Activated CD4-positive, alpha-beta T cell treated with anti-CD3 and anti-CD28 coated beads, Interleukin-2, amount 10 ng/mL, durations not matched to agents 7 days and 5 days (primary cell): ENCODE measurements at regions not wholly inside any gene's neighbourhood (a gene's known extent, or its start where the extent isn't known, plus 50 kb on each side); places are given as distances from the start of the nearest gene placed in this dataset.
"Not testable (repeated sequence)": the region's sequence is repeated elsewhere in the genome, so short reads cannot be mapped to it uniquely, and the experiment has no call there.

ENCODE experiments used
- CTCF ChIA-PET: fragments of 350-600 bp; sonication (Branson Sonifier 250); formaldehyde crosslinking; loops from one replicate; lab custom pipeline; 2021; ENCODE audit warnings: antibody characterized with exemption; lab: Charles Lee
- POLR2A ChIA-PET: fragments of 350-600 bp; sonication (Branson Sonifier 250); formaldehyde crosslinking; loops from one replicate; lab custom pipeline; 2021; ENCODE audit warnings: antibody characterized with exemption; lab: Charles Lee
- DNase-seq: peaks from one replicate; pipeline ENCODE4 v3.0.0-alpha.2; 2020
- H3K27ac Mint-ChIP-seq: one replicate; pipeline ENCODE4 v1.8.0; 2021; ENCODE audit warnings: mild to moderate bottlenecking, moderate library complexity, mixed read lengths
- H3K27me3 Mint-ChIP-seq: one replicate; pipeline ENCODE4 v1.8.0; 2021; ENCODE audit warnings: mixed read lengths
- H3K36me3 Mint-ChIP-seq: one replicate; pipeline ENCODE4 v1.8.0; 2021; ENCODE audit warnings: low read depth, mixed read lengths
- H3K4me1 Mint-ChIP-seq: one replicate; pipeline ENCODE4 v1.8.0; 2021; ENCODE audit warnings: mixed read lengths
- H3K4me3 Mint-ChIP-seq: one replicate; pipeline ENCODE4 v1.8.0; 2021; ENCODE audit warnings: mild to moderate bottlenecking, moderate library complexity, mixed read lengths
- H3K9me3 Mint-ChIP-seq: one replicate; pipeline ENCODE4 v1.8.0; 2021; ENCODE audit warnings: mixed read lengths

DNA sequence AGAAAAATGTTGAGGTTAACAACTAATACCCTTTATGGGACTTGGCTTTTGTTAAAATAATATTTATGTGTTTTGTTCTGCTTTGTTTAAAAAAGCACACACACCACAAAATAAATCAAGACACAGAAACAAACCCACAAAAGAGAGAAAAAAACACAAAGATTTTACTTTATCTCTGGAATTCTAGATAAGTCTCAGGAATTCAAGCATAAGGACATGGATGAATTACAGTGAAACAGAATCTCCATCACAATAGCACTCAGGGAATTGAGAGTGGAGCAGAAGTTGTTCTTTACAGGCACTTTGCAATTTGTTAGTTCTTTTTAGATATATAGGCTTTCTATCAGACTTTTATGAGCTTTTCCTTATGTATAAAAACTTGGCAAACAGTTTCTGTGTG lies 360.9 kb upstream of the ZC3H15 start:
- no peaks in the 10 kb centered on the region for H3K36me3 Mint-ChIP-seq
- no peak for DNase-seq
- CTCF ChIA-PET, result interaction anchor here (1.0 kb wide), 1 partner anchor 10 kb away, joined by 3 read pairs; no protein-coding TSS in a partner anchor
- POLR2A ChIA-PET, result no interaction called here
- no peaks in the 10 kb centered on the region for H3K9me3 Mint-ChIP-seq
- H3K27ac Mint-ChIP-seq, result no peak overlapping the region
- H3K27me3 Mint-ChIP-seq, result no peaks in the 10 kb centered on the region
- no peaks in the 10 kb centered on the region for H3K4me1 Mint-ChIP-seq
- H3K4me3 Mint-ChIP-seq, result no peak overlapping the region

DNA sequence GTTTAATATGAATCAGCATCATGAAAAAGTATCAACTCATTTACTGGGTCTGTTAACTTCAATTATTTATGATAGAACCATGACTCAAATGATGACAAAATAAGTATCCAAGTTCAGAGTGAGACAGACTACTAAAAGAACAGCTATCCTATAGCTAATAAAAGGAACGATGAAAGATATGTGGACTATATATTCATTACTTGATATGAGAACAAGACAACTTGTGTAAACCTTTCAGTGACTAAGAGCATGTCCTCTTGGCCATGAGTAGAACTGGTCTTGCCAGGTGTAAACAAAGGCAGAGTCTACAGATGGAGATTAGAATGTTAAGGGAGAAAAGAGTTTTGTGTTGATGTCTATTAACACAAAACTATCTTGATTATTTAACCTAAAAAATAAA lies 360.4 kb upstream of the ZC3H15 start:
- ChIA-PET CTCF (no interaction called here), POLR2A (no interaction called here)
- Mint-ChIP-seq H3K9me3 (no peaks in the 10 kb centered on the region), H3K27me3 (no peaks in the 10 kb centered on the region), H3K27ac (no peak overlapping the region), H3K4me1 (no peaks in the 10 kb centered on the region), H3K4me3 (no peak overlapping the region), H3K36me3 (no peaks in the 10 kb centered on the region)
- DNase-seq, result no peak

DNA sequence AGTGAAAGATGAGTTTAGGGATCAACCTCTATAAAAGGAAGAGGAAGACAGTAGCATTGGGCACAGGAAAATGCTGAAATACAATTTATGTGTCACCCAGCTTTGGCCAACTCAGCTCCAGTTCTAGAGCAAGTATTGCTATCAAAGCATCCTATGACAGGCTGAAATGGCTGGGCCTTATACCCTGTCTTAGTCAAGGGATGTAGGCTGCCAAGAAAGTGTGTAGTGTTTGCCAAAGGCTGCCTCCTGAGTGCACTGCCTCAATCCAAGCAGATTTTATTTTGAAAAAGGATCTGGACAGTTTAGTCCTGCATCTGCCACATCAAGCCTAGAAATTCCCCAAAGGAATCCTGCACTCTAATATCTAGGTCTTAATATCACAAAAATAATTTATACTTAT lies 359.9 kb upstream of the ZC3H15 start:
- CTCF ChIA-PET, result no interaction called here
- Mint-ChIP-seq H3K4me3 (no peak overlapping the region), H3K27me3 (no peaks in the 10 kb centered on the region), H3K9me3 (no peaks in the 10 kb centered on the region), H3K27ac (no peak overlapping the region), H3K36me3 (no peaks in the 10 kb centered on the region), H3K4me1 (no peaks in the 10 kb centered on the region)
- no peak for DNase-seq
- POLR2A ChIA-PET, result no interaction called here

DNA sequence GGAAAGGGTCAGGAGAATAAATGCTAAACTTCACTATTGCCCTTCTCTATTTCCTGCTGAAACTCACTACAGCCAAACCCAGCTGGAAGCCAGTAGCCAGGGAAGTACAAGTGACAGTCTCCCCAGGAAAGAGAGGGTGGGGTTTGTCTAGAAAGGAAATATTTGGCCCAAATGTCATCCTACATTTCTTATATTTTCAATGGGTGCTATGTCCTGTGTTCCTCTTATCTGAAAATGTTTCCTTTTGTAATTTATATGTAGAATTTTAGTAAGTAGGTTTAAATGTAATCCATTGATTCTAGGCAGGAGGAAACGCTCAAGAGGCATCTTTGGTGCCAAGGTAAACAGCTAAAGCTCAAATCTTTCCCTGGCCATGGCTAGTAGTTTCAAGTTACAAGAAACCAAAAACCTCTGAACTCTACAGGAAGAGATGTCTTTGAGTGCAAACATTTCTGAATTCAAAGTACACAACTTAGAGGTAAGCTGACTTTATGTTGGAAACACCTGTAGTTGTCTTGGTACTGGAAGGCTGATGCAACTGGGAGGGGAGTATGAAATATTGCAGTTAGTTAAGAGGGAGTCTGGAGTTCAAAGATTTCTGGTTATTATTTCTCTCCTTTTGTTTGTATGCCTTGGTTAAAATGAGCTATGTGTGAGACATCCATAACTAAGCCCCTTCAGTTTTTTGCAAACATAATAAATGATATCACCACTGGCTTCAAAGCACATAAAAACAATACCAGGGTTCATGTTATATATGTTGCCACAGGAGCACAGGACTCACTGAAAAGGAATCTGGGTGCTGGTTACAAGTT lies 356.1 kb upstream of the ZC3H15 start:
- Mint-ChIP-seq H3K27ac (no peak overlapping the region), H3K4me1 (no peaks in the 10 kb centered on the region), H3K36me3 (no peaks in the 10 kb centered on the region), H3K27me3 (no peaks in the 10 kb centered on the region), H3K4me3 (no peak overlapping the region), H3K9me3 (no peaks in the 10 kb centered on the region)
- no peak for DNase-seq
- CTCF ChIA-PET, result interaction anchor here (0.5 kb wide), 1 partner anchor 462 kb away, joined by 3 read pairs; no protein-coding TSS in a partner anchor
- POLR2A ChIA-PET, result no interaction called here

DNA sequence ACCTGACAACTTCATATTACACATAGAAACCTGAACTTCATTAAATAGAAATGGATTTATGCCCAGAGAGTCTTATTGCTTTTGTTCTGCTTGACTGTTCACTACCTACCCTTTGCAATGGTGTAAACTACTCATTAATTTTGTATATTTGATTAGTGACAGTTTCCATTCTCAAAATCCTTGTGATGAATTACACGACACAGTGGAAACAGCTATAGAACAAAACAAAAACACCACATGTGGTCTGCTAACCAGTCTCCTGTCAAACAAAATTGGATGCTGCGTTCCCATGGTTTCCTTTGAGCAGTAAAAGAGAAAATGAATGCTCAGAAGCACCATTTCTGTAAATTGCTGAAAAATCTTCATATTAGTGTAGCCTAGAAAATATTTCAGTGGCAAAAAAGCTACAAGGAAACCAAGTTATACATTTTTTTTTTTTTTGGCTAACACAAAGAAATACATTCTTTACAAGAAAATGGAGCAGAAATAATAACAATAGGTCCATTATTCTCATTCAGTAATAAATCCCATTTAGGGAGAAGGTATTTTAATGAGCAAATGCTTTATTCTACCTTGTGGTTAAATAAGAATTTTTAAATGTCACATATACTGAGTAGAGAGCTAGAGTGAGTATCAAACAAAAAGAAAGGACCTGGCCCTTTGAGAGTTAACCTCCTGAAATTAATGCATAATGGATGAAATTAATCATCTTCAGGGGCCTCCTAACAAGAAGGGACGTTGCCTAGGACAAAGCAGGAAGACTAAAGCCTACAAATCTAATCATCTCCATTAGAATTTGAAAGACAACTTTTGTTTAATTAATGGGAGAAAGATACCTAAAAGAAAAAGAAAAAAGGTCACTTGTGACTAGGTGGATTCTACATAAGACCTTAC lies 355.1 kb upstream of the ZC3H15 start:
- CTCF ChIA-PET, result interaction anchor here (0.5 kb wide), 1 partner anchor 463 kb away, joined by 3 read pairs; no protein-coding TSS in a partner anchor

DNA sequence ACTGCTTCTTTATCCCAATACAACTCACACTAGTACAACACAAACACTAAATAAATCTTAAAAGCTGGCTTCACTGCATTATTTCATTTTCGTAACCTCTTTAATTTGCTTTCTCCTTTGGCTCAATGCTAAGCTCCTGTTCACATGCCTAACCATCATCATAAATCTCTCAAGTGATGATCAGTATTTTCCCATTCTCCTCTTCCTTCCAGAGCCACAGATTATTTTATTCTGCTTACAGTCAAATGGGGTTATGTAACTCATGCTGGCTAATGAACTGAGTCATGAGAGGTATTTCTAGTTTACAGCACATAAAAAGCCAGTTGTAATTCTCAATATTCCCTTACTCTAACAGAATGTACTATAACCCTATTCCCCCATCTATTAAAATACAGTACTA lies 350.4 kb upstream of the ZC3H15 start:
- no peak for DNase-seq
- H3K27me3 Mint-ChIP-seq, result no peaks in the 10 kb centered on the region
- H3K4me1 Mint-ChIP-seq, result no peaks in the 10 kb centered on the region
- no peaks in the 10 kb centered on the region for H3K36me3 Mint-ChIP-seq
- H3K4me3 Mint-ChIP-seq, result no peak overlapping the region
- H3K9me3 Mint-ChIP-seq, result no peaks in the 10 kb centered on the region
- ChIA-PET POLR2A (no interaction called here), CTCF (interaction anchor here (0.7 kb wide), 1 partner anchor 11 kb away, joined by 3 read pairs; no protein-coding TSS in a partner anchor)
- H3K27ac Mint-ChIP-seq, result no peak overlapping the region

More for the DNA sequence above, 355.1 kb upstream of the ZC3H15 start:
- POLR2A ChIA-PET, result no interaction called here
- Mint-ChIP-seq H3K4me1 (no peaks in the 10 kb centered on the region), H3K27me3 (no peaks in the 10 kb centered on the region), H3K9me3 (no peaks in the 10 kb centered on the region), H3K36me3 (no peaks in the 10 kb centered on the region), H3K4me3 (no peak overlapping the region), H3K27ac (no peak overlapping the region)
- DNase-seq, result no peak

DNA sequence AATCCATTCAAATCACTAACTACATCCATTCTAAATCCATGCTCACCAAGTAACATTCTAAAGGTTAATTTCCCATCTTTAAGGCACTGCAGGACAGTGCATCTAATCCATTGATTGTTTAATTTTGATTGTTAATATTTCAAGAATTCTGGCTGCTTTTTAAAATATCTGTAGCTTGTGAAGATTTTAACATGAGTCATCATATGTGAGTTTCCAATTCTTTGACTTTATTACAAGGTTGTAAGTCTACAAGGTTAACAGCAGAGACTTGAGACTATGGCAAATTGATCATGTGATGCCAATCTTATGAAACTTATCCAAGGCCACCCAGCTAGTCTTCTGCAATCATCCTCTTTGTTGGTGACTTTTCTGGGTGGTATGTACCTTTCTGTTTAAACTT lies 349.2 kb upstream of the ZC3H15 start:
- no peak for DNase-seq
- Mint-ChIP-seq H3K9me3 (no peaks in the 10 kb centered on the region), H3K27me3 (no peaks in the 10 kb centered on the region), H3K36me3 (no peaks in the 10 kb centered on the region), H3K4me1 (no peaks in the 10 kb centered on the region), H3K4me3 (no peak overlapping the region), H3K27ac (no peak overlapping the region)
- ChIA-PET POLR2A (no interaction called here), CTCF (no interaction called here)

DNA sequence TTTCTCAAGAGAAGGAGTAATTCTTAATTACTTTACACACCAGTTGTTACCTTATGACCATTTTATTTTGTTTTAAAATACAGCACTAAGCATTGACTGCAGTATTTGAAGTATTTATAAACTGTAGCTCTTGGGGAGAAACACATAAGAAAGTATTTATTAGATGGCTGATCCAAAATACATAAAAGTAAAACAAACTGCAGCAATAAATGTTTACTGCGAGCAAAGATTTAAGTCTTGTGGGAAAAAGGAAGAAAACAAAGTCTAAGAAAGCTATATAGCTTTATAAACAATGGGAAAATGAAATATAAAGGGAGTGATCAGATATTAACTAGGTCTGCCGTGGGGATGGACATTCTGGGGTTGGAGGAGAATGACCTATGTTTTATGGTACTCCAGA lies 347.2 kb upstream of the ZC3H15 start:
- no peaks in the 10 kb centered on the region for H3K9me3 Mint-ChIP-seq
- no peak overlapping the region for H3K4me3 Mint-ChIP-seq
- ChIA-PET CTCF (no interaction called here), POLR2A (no interaction called here)
- H3K4me1 Mint-ChIP-seq, result no peaks in the 10 kb centered on the region
- H3K27me3 Mint-ChIP-seq, result no peaks in the 10 kb centered on the region
- no peak for DNase-seq
- no peak overlapping the region for H3K27ac Mint-ChIP-seq
- no peaks in the 10 kb centered on the region for H3K36me3 Mint-ChIP-seq

DNA sequence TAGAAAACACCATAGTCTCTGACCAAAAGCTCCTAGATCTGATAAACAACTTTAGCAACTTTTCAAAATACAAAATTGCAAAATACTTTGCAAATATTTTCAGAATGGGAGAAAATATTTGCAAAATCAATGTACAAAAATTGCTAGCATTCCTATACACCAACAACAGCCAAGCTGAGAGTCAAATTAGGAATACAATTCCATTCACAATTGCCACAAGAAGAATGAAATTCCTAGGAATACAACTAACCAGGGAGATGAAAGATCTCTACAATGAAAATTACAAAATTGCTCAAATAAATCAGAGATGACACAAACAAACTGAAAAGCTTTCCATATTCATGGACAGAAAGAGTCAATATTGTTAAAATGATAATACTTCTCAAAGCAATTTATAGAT lies 327.0 kb upstream of the ZC3H15 start:
- Mint-ChIP-seq H3K9me3 (peaks cover 8% of the 10 kb centered on the region), H3K36me3 (no peaks in the 10 kb centered on the region), H3K27ac (no peak overlapping the region), H3K4me1 (no peaks in the 10 kb centered on the region), H3K27me3 (no peaks in the 10 kb centered on the region), H3K4me3 (no peak overlapping the region)
- POLR2A ChIA-PET, result no interaction called here
- DNase-seq, result no peak
- CTCF ChIA-PET, result no interaction called here

DNA sequence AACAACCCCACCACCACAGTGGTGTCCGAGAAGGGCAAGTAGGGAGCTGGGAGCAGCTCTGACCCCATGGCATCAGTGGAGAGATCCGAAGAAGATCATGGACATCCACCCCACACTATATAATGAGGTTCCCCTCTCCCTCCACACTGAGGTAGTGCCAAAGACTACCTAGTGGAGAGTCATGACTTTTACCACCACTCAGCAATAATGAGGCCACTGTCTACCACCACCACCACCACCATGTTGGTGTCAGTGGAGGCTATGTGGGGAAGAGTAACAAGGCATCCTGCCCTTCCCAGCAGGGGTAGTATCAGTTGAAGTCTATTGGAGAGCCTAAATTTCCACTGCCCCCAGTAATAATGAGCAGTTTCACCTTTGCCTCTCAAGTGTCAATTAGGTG lies 321.7 kb upstream of the ZC3H15 start:
- Mint-ChIP-seq H3K9me3 (peaks cover 10% of the 10 kb centered on the region), H3K4me3 (no peak overlapping the region), H3K27me3 (no peaks in the 10 kb centered on the region), H3K4me1 (no peaks in the 10 kb centered on the region), H3K36me3 (no peaks in the 10 kb centered on the region), H3K27ac (no peak overlapping the region)
- POLR2A ChIA-PET, result no interaction called here
- no peak for DNase-seq
- CTCF ChIA-PET, result no interaction called here

DNA sequence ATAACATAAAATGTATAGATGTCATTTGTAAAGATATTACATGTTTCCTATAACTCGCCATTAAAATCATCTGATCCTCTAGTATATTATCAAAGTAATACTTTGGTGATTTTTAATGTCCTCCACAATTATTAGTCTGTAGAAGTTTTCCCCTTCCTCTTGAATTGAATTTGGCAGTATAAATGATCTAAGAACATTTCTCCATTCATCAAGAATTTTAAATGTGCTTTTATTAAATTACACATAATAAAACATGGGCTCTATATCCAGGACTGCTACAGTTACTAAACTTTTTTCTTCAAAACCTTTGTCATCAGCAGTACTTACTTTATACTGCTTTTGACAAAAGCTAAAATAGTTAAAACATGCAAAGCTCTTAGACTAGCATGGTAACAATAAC lies 315.4 kb upstream of the ZC3H15 start:
- no peak for DNase-seq
- H3K27ac Mint-ChIP-seq, result no peak overlapping the region
- H3K27me3 Mint-ChIP-seq, result no peaks in the 10 kb centered on the region
- H3K4me1 Mint-ChIP-seq, result no peaks in the 10 kb centered on the region
- H3K36me3 Mint-ChIP-seq, result no peaks in the 10 kb centered on the region
- H3K4me3 Mint-ChIP-seq, result no peak overlapping the region
- H3K9me3 Mint-ChIP-seq, result peaks cover 5% of the 10 kb centered on the region
- POLR2A ChIA-PET, result no interaction called here
- CTCF ChIA-PET, result no interaction called here

DNA sequence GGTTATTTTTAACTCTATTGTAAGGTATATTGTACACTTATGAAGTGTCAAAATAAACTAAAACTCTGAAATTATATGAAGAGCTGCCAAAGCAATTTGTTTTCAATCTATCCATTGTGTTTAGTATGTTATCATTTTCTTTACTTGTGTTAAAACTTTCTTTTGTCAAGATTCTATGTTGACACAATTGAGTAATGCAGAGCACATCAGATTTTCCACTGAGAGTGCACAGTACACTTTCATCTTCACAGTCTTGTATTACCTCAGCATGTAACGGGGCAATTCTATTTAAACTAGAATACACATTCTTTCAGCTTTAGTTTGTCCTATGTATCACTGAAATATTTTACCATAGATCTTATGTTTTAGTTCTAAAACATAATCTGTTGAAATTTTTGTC lies 304.4 kb upstream of the ZC3H15 start:
- H3K27ac Mint-ChIP-seq, result no peak overlapping the region
- H3K27me3 Mint-ChIP-seq, result no peaks in the 10 kb centered on the region
- ChIA-PET POLR2A (no interaction called here), CTCF (interaction anchor here (1.1 kb wide), 1 partner anchor 10 kb away, joined by 3 read pairs; no protein-coding TSS in a partner anchor)
- no peak overlapping the region for H3K4me3 Mint-ChIP-seq
- no peak for DNase-seq
- no peaks in the 10 kb centered on the region for H3K36me3 Mint-ChIP-seq
- H3K9me3 Mint-ChIP-seq, result no peaks in the 10 kb centered on the region
- H3K4me1 Mint-ChIP-seq, result no peaks in the 10 kb centered on the region

DNA sequence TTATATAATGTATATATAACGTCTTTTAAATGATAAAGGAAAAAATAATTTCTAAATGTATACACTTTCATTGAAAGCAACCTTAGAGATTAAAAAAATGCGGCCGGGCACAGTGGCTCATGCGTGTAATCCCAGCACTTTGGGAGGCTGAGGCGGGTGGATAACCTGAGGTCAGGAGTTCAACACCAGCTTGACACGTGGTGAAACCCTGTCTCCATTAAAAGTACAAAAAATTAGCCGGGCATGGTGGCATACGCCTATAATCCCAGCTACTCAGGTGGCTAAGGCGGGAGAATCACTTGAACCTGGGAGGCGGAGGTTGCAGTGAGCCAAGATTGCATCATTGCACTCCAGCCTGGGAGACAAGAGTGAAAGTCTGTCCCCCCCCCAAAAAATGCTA lies 303.7 kb upstream of the ZC3H15 start:
- H3K27ac Mint-ChIP-seq, CTCF ChIA-PET, DNase-seq, H3K27me3 Mint-ChIP-seq, H3K4me1 Mint-ChIP-seq, POLR2A ChIA-PET, H3K4me3 Mint-ChIP-seq, H3K9me3 Mint-ChIP-seq, H3K36me3 Mint-ChIP-seq: not testable (repeated sequence)
